ENCODE measurements at regions not wholly inside any gene's neighbourhood (a gene's known extent, or its start where the extent isn't known, plus 50 kb on each side); places are given as distances from the start of the nearest gene placed in this dataset.

DNA sequence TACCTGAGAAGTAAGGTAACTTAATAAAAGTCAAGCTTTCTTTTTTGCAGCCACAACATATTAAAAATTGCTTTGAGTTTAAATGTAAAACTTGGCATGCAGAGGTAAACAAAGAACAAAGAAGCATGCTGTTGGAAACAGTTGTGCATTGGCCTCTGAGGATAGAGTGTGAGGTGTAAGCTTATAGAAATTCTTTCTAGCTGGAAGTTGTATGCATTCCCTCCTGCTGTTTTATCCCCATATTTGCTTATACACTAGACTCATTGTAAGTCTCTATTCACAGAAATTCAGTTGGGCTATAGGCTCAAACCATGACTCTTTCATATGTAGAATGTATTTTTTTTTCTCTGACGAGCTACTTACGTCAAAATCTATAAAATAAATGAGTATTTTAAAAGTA, 316.3 kb downstream of the SLC6A15 start:
- no peak for DNase-seq

DNA sequence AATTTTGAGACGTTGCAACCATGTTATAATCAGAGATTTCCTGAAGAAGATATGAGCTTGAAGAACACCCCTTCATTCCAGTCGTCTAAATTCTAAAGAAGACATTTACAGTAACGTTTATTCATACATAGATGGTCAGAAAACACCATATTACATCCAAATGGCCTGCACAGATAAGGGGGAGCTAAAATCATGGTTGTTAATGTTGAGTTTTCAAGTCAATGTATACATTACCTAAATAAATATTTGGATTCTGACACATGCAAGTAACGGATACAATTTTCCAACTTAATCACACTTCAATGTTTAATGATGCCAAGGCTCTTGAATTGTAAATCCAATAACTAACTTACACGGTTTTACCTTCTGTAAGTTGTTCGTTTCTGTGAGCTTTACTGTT, 318.4 kb downstream of the SLC6A15 start:
- no peak for DNase-seq

DNA sequence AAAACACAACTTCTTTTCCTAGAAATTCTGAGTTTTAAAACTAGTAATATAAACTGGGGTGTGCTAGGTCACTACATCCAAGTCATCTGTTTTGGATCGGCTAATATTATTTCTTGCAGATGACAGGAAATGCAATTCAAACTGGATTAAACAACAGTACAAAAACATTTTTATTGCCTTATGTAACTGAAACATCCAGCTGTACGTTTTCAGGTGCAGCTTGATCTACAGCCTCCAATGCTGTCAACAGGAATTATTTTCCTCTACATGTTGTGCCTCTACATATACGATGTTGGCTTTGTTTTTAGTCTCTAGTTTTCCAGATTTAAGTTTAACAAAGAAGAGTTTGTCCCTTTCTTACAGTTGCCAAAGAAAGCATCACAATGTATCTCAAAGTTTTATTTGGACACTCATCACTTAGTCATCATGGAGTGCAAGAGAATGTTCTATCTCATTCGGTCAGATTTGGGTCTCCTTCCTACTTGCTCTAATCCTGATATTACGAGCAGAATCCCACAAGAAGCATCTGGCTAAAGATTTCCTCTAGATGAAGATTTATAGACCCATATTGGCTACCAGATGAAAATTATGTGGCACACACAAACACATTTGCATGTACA, 326.7 kb downstream of the SLC6A15 start:
- no peak for DNase-seq

DNA sequence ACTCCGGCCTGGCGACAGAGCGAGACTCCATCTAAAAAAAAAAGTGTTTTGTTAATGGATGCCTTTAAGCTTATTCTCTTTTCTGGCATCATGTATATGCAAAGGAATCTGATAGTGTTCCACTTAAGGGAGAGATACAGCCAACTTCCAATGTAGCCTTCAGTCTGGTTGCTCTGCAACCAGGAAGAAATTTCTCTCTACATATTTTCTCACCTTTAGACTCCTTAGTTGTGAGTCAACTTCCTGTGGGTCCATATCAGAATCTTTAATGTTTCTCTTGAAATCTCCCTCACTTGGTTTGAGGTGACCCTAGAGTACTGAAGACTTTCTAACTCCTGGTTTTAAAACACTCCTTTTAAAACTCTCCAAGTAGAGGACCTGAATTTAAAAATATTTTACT, 340.4 kb downstream of the SLC6A15 start:
- DNase-seq, result no peak

DNA sequence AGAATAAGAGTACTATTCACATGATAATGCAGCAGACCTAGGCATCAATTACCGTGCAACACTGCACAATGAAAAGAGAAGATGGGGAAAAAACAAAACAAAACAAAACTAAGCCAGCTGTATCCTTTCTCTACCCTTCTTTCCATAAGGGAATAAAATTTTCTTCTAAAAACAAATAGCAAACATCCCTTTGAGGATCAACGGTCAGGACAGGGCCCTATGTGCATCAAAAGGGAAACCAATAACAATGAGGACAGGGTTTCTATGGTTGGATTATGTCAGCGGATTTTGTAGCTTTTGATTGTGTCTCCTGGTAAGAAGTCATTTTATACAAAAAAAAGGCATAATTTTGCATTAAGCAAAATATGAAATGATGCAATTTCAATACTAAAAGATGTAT, 350.3 kb downstream of the SLC6A15 start:
- no peak for DNase-seq

DNA sequence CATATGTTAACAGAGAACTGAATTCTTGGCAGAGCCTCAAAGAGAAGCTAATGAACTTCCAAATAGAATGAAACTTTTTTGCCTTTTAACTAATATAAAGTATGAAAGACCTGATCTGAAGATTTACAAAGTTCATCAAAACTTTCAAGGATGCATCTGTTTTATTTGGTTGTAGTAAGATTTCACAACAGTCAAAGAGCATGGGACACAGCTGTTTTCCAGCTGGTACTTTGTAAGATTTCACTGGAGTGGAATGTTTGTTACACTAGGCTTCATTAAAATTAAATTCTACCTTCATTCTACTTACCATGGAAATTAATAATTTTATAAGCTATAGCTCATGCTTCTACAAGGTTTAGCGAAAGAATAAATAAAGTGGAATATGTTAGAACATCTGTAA, 351.2 kb downstream of the SLC6A15 start:
- DNase-seq, result no peak

DNA sequence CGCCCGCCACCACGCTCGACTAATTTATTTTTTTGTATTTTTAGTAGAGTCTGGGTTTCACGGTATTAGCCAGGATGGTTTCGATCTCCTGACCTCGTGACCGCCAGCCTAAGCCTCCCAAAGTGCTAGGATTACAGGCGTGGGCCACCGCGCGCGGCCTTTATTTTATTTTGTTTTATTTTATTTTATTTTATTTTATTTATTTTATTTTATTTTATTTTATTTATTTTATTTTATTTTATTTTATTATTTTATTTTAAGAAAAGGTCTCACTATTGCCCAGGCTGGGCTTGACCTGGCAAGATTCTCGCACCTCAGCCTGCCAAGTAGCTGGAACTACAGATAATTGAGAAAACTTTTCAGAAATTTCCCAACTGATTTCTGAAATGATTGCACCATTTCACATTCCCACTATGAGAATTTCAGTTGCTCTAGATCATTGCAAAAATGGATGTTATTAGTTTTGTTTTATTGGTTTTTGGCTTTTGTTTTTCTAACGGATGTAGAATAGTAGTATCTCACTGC, 358.3 kb downstream of the SLC6A15 start:
- DNase-seq, result no peak

DNA sequence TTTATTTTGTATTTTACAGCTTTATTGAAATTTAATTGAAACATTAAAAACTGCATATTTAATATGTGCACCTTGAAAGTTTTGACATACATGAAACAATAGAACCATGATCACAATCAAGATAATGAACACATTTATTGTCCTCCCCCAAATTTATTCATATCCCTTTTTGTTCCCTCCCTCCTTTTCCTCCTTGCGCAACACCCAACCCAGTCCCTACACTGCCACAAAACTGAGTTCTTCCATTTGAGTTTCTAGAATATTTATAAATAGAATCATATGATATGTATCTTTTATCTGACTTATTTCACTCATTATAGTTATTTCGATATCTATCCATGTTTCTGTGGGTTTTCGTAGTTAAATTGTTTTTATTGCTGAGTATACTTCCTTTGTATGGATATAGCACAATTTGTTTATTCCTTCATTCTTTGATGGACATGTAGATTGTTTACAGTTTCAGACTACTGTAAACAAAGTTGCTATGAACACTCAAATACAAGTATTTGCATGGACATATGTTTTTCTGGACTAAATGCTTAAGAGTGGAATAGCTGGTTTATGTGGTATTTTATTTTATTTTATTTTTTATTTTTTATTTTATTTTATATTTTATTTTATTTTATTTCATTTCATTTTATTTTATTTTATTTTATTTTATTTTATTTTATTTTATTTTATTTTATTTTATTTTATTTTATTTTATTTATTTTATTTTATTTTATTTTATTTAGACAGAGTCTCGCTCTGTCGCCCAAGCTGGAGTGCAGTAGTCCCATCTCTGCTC, 359.1 kb downstream of the SLC6A15 start:
- DNase-seq, result no peak

DNA sequence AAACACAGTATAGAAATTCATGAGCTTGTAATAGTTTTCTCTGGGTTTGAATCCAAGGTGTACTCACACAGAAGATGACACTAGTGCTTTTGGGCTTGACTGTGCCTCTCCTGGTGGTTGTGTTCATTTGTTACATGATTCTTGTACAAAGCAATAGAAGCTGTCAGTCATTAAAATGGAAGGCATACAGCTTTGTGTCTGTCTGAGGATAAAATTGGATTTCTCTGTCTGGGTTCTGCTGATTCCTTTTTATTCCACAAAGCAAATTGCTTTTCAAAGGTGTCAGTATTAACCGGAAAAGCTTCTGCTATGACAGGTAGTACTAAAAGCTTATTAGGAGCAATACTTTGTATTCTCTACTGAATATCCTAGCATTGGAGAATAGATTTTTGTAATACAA, 361.2 kb downstream of the SLC6A15 start:
- no peak for DNase-seq

DNA sequence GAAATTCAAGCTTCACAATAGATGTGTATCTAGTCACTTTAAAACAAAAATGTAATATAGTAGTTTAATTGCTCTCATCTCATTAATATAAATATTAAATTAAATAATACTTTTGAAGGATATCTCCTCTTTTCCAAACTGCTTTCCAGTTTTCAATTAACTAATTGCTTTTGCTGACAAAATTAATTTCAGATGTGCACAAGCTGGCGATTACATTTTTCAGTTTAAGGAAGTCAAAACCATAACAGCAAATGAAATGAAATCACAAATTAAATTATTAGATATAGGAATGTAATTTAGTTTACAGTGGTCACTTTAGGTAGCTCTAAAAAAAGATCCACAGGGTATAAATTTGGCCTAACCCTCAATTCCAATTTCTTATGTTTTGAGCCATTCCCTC, 362.1 kb downstream of the SLC6A15 start:
- no peak for DNase-seq

DNA sequence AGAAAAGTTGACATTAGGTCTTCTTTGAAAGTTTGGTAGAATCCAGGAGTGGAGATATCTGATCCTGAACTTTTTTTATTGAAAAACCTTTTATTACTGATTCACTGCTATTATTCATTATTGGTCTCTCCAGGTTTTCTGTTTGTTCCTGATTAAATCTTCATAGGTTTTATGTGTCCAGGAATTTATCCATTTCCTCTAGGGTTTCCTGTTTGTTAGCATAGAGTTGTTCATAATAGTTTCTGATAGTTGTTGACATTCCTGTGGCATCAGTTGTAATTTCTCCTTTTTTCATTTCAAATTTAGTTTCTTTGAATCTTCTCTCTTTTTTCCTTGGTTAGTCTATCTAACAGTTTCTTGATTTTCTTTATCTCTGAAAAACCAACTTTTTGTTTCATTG, 370.3 kb downstream of the SLC6A15 start:
- DNase-seq, result no peak

DNA sequence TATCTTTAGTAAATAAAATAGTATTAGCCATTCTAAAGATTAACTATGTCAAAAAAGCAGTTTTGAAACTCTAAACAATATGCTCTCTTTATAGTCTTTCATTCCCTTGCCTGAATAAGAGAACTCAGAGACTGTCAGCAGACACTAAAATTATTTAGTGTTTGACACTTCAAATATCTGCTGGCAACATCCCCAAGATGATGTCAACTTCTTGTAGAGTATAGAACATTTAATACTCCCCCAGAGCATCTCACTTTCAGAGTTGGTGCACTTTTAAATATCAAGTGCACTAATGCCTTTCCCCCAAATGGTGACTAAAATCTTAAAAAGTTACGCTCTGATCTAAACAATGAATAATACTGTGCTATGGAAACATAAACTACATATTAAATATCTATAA, 374.9 kb downstream of the SLC6A15 start:
- DNase-seq, result no peak

DNA sequence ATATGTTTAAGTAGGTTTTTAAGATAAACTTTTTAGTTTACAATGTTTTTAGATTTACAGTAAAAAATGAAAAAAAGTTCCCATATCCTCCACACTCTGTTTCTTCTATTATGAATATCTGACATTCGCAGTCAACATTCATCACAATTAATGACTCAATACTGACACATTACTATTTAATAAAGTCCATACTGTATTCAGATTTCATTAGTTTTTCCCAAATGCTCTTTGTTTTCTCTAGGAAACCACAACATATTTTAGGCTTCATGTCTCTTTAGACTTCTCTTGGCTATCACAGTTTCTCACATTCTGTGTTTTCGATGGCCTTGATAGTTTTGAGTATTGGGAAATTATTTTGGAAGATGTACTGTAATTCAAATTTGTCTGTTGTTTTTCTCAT, 399.8 kb downstream of the SLC6A15 start:
- DNase-seq, result no peak

DNA sequence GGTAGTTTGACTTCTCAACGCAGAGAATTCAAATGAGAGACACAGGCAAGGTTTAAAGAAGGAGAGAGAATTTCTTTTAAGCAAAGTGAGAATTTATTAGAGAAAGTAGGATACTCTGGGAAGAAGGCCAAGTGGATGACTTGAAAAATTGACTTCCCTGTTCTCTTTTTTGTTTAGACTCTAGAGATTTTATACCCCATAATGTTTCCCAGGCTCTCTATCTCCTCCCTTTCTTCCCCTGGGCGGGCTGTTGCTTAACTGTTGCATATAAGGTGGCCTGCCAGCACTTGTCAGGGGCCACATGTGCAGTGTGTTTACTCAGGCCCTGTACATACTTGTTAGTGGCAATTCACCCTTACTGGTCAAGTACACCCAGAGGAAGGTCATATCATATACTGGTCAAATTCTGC, 403.7 kb downstream of the SLC6A15 start:
- no peak for DNase-seq

DNA sequence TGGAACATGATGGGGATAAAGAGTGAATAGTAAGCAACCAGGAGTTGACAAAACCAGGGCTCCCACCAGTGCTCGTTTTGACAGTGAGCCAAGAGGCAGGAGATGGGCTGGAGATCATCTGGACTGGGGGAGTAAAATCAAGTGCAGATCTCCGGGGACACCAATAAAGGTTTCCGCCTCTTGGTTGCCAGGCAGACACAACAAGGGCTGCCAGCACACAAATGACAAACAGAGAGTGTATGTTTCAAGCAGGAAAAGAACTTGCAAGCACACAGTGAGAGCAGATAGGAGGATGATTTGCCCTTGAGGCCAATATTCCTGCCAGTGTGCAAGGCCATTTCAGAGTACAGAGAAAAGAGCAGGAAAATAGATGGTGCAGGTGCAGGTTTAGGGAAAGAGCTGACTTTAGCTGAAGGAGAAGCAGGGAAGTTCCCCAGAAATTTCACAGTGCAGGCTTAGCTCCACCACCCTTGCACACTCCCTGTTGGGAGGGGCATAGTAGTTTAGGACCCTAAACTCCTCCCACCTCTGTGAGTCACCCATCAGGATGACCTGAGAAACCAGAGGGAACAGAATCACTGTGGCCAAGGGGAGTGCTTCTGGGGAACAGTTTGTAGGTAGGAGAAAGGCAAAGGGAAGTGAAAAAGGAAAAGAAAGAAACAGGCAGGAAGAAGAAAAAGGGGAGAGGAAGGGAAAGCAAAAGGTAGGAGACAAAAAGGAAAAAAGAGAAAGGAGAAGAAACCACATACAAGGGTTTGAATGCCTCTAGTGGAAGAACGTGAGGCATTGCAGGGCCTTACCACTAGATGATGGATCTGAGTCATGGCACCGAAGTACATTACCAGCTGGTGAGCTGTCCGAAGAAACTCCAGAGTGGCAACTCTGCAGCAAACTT, 404.4 kb downstream of the SLC6A15 start:
- no peak for DNase-seq

DNA sequence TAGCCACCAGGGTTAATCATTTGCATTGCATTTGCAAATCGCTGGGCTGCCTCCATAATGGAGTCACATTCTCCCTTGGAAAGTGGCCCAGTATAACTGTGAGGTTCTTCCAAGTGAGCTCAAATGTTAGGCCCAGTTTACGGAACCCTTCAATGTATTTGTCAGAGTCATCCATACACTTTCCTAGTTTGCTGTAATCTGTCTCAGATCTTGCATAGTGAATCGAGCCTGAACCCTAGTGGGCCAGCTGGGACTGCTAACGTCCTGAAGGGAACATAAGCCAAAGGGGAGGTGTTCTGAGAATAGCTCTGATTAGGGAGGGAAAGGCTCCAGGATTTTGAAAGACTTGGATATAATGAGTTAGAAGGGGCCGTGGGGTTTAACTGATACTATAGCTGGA, 406.3 kb downstream of the SLC6A15 start:
- DNase-seq, result no peak

DNA sequence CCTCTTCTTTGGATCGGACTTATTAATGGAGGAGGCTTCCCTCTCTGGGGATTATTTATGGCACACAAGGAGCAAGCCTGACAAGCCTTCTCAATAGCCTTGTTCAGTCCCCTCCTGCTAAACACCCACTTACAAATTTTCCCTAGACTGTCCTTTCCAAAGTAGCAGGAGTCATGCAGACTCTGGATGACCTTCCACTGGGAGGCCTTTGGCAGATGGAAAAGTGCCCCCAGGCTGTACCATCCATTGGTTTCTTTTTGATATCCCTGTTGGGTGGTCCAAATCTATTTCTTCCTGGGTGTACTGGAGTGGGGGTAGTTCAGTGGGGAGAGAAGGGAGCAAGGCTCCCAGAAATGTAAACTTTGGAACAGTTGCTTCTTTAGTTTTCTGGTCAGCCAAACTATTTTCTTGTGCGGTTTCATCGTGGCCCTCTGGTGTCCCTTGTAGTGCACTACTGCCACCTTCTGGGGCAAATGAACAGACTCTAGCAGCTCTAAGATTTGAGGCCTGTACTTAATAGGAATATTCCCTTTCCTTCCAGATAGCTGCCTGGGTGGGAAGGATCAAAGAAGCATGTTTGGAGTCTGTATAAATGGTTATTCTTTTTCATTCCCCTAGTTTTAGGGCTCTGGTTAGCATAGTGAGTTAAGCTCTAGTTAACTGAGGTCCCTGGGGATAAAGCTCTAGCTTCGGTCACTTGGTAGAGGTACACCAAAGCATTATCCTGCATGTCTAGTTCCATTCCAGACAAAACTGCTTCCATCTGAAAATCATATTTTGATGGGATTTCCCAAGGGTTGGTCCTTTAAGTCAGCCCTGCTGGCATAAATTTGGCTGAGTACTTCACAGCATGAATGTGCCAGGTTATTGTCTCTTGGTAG, 409.5 kb downstream of the SLC6A15 start:
- DNase-seq, result peak; percentile 30

DNA sequence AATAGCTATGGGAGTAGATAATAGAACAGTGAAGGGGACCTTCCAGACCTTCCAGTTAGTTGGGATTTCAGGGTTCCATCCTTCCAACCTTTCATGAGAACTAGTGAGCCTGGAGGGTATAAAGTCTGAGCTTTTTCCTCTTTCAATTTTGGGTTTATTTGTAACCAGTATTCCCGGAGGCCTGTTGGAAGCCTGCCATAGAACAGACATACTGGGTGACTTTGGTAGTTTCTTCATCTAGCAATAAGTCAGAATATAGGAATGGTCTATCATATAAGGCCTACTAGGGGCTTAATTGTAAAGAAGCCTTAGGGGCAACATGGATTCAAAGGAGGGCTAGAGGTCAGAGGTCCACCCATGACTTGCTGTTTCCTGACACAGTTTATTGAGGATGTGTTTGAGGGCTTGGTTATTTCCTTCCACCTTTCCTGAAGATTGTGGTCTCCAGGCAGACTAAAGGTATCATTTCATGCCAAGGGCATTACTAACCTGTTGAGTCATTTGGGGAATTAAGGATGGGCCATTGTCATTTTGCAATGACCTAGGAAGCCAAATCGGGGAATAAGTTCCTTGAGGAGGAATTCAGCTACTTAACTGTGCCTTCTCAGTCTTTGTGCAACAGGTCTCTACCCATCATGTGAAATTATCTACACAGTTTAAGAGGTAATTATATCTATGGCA, 410.3 kb downstream of the SLC6A15 start:
- DNase-seq, result no peak

DNA sequence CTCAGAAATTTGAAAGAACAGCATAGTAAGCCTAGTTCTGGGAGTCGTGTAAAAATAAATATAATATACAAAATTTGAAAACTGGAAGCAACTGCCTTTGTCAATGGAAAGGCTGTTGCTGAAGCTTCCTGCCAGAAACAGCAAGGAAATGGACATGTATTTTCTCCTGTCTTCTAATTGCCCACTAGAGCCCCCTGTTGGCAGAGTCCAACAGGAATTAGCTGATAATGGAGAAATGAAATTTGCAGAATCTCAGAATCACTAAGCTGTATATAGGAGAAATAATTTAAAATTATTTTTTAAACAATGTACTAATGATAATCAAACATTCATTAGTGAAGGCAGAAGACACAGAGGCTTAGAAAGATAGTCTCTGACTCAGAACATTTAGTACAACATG, 414.8 kb downstream of the SLC6A15 start:
- peak; percentile 16 for DNase-seq

DNA sequence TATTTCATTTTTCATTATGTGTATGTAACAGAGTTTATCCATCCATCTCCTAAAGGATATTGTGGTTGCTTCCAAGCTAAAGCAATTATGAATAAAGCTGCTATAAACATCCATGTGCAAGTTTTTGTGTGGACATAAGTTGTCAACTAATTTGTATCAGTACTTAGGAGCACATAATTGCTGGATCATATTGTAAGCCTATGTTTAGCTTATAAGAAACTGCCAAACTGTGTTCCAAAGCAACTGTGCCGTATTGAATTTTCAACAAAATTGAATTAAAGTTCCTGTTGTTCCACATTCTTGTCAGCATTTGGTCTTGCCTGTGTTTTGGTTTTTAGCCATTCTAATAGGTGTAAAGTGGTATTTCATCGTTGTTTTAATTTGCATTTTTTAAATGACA, 416.9 kb downstream of the SLC6A15 start:
- no peak for DNase-seq

DNA sequence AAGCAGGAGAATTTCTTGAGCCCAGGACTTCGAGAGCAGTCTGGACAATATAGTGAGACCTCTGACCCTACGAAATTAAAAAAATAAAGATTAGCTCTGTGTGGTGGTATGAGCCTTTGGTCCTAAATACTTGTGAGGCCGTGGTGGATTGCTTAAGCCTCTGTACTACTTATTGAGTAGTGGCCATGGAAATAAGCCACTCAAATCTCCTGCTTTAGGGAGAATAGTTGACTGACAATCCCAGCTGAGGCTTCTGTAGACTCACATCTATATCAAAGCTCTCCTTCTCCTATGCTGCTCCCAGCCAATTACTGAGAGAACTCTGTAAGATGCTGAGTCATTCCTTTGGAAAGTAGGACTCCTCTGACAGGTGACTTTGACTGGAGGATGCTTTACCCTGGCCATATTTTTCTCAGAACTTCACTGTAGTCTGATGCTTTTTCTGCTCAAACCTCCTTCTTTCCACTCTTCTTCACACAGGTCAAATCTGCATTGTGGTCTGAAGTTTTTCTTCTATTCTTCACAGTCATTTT, 420.2 kb downstream of the SLC6A15 start:
- no peak for DNase-seq

DNA sequence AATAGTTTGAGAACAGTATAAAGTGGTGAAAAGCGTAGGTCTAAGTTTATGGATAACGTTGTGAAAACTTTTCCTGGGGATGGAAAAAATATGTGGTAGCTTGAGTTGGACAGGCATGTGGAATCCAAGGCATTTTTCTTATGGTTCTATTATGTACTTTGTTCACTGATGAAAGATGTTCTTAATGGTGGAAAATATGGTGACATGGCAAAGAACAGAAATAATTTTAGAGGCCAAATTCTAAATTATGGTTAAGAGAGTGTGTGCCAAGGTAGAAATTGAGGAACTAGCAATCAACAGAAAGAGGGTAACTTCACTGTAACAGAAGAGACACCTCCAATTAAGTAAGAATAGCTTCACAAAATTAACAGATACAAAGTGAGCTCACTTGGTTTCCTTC, 427.8 kb downstream of the SLC6A15 start:
- DNase-seq, result no peak

All from hematopoietic multipotent progenitor cell treated with erythropoietin and hydrocortisone succinate and interleukin-3 and kit ligand, for 8 days (in vitro differentiated cells).